Gastrocnemius medialis (tissue), 4 donors: ENCODE measurements at regions not wholly inside any gene's neighbourhood (a gene's known extent, or its start where the extent isn't known, plus 50 kb on each side); places are given as distances from the start of the nearest gene placed in this dataset.

Experiments
- CTCF ChIP-seq, 5 experiments: fragments of 450-650 bp in 3 of 5; fragments of 200-600 bp in 2 of 5; sonication (generic) in 2 of 5; IDR thresholded peaks in 4 of 5; conservative IDR thresholded peaks in 1 of 5; 1 replicate in 4 of 5; 2 replicates in 1 of 5; pipeline ENCODE4 v1.5.1; 2016 to 2019; ENCODE audit warnings: antibody characterized with exemption in 5 of 5, mild to moderate bottlenecking in 3 of 5, moderate library complexity in 3 of 5
- POLR2A ChIP-seq, 2 donors: fragments of 450-650 bp; IDR thresholded peaks; one replicate each; pipeline ENCODE4 v1.6.1; 2017; ENCODE audit warnings: antibody characterized with exemption in 2 of 2, mild to moderate bottlenecking in 2 of 2, moderate library complexity in 2 of 2

- no peak for TF ChIP-seq CTCF (IDR thresholded peaks at IDR 0.05 in 4 of 5, conservative IDR thresholded peaks at IDR 0.05 in 1 of 5)
- TF ChIP-seq POLR2A (IDR thresholded peaks at IDR 0.05), result no peak
Observed at GRCh38 chr6:112513175-112513574, 166.0 kb downstream of the RFPL4B start.
